ENCODE measurements at regions not wholly inside any gene's neighbourhood (a gene's known extent, or its start where the extent isn't known, plus 50 kb on each side); places are given as distances from the start of the nearest gene placed in this dataset.

GRCh38 chr11:112470355-112470754 is 209.7 kb upstream of the PLET1 start:
- no peak for TF ChIP-seq ZKSCAN5 (CRISPR knock-in tag; IDR thresholded peaks at IDR 0.05)
- TF ChIP-seq FOXM1 (CRISPR knock-in tag; IDR thresholded peaks at IDR 0.05) = no peak
- TF ChIP-seq ZBTB43 (CRISPR knock-in tag; conservative IDR thresholded peaks at IDR 0.05) = no peak
- no peak for TF ChIP-seq CHD2 (IDR thresholded peaks at IDR 0.05; ENCODE audit: low read depth, low read length)
- no peak for TF ChIP-seq ZNF350 (CRISPR knock-in tag; IDR thresholded peaks at IDR 0.05; ENCODE audit: borderline replicate concordance, low read depth)

Measured in HepG2 (cell line).